Panc1 (cell line): ENCODE measurements at regions not wholly inside any gene's neighbourhood (a gene's known extent, or its start where the extent isn't known, plus 50 kb on each side); places are given as distances from the start of the nearest gene placed in this dataset.

Experiments used
- ATAC-seq: fragments of 200-7000 bp; cut with Tn5 transposase; 2 replicates; pipeline ENCODE4 v1.9.1; 2020; ENCODE audit warnings: mild to moderate bottlenecking, moderate library complexity
- BruUV-seq: library from RNA; stranded (reverse); fragments of 400-500 nt; replicated peaks from 2 replicates; lab custom pipeline; 2021; lab: Mats Ljungman, UMichigan
- CTCF ChIA-PET: fragments of 300-600 bp; sonication (Branson Sonifier 250); formaldehyde crosslinking; loops from one replicate; lab custom pipeline; 2022; ENCODE audit warnings: antibody characterized with exemption; lab: Charles Lee
- POLR2A ChIA-PET: fragments of 300-600 bp; sonication (Branson Sonifier 250); formaldehyde crosslinking; loops from one replicate; lab custom pipeline; 2022; ENCODE audit warnings: antibody characterized with exemption; lab: Charles Lee
- DNase-seq: peaks from one replicate; pipeline ENCODE4 v3.0.0-alpha.2; 2010; ENCODE audit warnings: low read depth, low spot score
- H3K27ac ChIP-seq: 2 replicates; pipeline ENCODE4 v1.5.1; 2011; ENCODE audit warnings: mild to moderate bottlenecking, low read length, inconsistent platforms
- H3K27me3 ChIP-seq: fragments of 200-500 bp; sonication (Bioruptor generic); 2 replicates; pipeline ENCODE4 v1.6.0; 2014; ENCODE audit warnings: low read length, inconsistent platforms; ENCODE audit not compliant: control insufficient read depth, insufficient read depth
- H3K36me3 ChIP-seq: fragments of 200-500 bp; sonication (Bioruptor generic); 2 replicates; pipeline ENCODE4 v1.5.1; 2014; ENCODE audit warnings: inconsistent platforms, mild to moderate bottlenecking, low read length, moderate library complexity; ENCODE audit not compliant: control insufficient read depth, insufficient read depth
- H3K4me1 ChIP-seq: 2 replicates; pipeline ENCODE4 v1.5.1; 2011; ENCODE audit warnings: inconsistent platforms, mild to moderate bottlenecking, low read length, moderate library complexity; ENCODE audit not compliant: control insufficient read depth, insufficient read depth
- H3K4me3 ChIP-seq, 2 experiments: 2 replicates each; pipeline ENCODE4 v1.5.1; 2011 to 2012; ENCODE audit warnings: low read depth in 2 of 2, low read length in 2 of 2, mild to moderate bottlenecking in 2 of 2, inconsistent platforms in 1 of 2, moderate library complexity in 1 of 2
- H3K9me3 ChIP-seq: fragments of 200-500 bp; sonication (Bioruptor generic); 2 replicates; pipeline ENCODE4 v1.5.1; 2014; ENCODE audit warnings: low read depth, mild to moderate bottlenecking, inconsistent platforms, low read length, moderate library complexity; ENCODE audit not compliant: control insufficient read depth, insufficient read depth
- POLR2AphosphoS5 ChIP-seq: IDR thresholded peaks from 2 replicates; pipeline ENCODE4 v1.6.1; 2012; ENCODE audit warnings: mild to moderate bottlenecking, low read depth, low read length, moderate library complexity
- SIN3A ChIP-seq: IDR thresholded peaks from 2 replicates; pipeline ENCODE4 v1.6.1; 2012; ENCODE audit warnings: low read depth, mild to moderate bottlenecking, low read length, moderate library complexity, borderline replicate concordance; ENCODE audit not compliant: insufficient read depth
- TCF7L2 ChIP-seq: IDR thresholded peaks from 2 replicates; pipeline ENCODE4 v1.6.1; 2011; ENCODE audit warnings: mild to moderate bottlenecking, low read depth, low read length, inconsistent platforms
- in situ Hi-C: cut with HindIII; loops from 2 replicates; pipeline ENCODE4 v1.10.0; 2016; ENCODE audit warnings: low sequenced_read_pairs, low pct_unique_long_range_greater_than_20kb
- intact Hi-C: fragments of 100-400 bp; cut with micrococcal nuclease; formaldehyde crosslinking; loops from one replicate; pipeline ENCODE4 v1.10.0; 2022; ENCODE audit not compliant: unreplicated experiment
- TF ChIP-seq, protein P1 (sequence below), 2 experiments: IDR thresholded peaks; 2 replicates each; pipeline ENCODE4 v1.6.1; 2011 to 2012; ENCODE audit warnings: low read depth in 2 of 2, control low read depth in 1 of 2, low read length in 1 of 2, mild to moderate bottlenecking in 1 of 2, moderate library complexity in 1 of 2; ENCODE audit not compliant: insufficient read depth in 1 of 2
- TF ChIP-seq, protein P2 (sequence below): fragments of 450-650 bp; IDR thresholded peaks from 2 replicates; pipeline ENCODE4 v1.5.1; 2017; ENCODE audit warnings: mild to moderate bottlenecking

DNA sequence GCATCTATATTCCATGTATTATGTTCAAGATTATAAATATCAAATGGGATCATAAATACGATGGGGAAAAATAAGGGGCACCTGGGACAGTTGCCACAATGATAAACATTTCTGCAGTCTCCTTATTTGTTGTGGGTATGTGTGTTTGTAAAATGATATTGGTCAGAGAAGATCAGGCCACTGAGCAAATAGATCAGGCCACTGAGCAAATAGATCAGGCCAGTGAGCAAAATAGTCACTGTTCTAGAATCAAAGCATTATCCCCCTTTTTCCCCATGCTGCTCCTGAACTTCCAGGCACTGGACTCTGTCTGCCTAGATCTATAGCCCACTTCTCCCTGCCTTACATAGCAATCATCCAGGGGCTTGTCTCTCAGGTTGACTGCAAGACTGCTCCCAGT is 599.8 kb upstream of the USP24 start:
- Histone ChIP-seq H3K27ac (no peak overlapping the region), H3K4me1 (no peaks in the 10 kb centered on the region), H3K4me3 (no peak overlapping the region), H3K9me3 (no peaks in the 10 kb centered on the region), H3K27me3 (no peaks in the 10 kb centered on the region), H3K36me3 (no peaks in the 10 kb centered on the region)
- intact Hi-C loops (no loop called here), in situ Hi-C loops (no loop called here)
- CTCF ChIA-PET = no interaction called here
- TF ChIP-seq, protein P1, sequence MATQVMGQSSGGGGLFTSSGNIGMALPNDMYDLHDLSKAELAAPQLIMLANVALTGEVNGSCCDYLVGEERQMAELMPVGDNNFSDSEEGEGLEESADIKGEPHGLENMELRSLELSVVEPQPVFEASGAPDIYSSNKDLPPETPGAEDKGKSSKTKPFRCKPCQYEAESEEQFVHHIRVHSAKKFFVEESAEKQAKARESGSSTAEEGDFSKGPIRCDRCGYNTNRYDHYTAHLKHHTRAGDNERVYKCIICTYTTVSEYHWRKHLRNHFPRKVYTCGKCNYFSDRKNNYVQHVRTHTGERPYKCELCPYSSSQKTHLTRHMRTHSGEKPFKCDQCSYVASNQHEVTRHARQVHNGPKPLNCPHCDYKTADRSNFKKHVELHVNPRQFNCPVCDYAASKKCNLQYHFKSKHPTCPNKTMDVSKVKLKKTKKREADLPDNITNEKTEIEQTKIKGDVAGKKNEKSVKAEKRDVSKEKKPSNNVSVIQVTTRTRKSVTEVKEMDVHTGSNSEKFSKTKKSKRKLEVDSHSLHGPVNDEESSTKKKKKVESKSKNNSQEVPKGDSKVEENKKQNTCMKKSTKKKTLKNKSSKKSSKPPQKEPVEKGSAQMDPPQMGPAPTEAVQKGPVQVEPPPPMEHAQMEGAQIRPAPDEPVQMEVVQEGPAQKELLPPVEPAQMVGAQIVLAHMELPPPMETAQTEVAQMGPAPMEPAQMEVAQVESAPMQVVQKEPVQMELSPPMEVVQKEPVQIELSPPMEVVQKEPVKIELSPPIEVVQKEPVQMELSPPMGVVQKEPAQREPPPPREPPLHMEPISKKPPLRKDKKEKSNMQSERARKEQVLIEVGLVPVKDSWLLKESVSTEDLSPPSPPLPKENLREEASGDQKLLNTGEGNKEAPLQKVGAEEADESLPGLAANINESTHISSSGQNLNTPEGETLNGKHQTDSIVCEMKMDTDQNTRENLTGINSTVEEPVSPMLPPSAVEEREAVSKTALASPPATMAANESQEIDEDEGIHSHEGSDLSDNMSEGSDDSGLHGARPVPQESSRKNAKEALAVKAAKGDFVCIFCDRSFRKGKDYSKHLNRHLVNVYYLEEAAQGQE (IDR thresholded peaks at IDR 0.05; ENCODE audit: insufficient read depth in 1 of 2, low read depth in 2 of 2, low read length in 1 of 2) = no peak
- TF ChIP-seq POLR2AphosphoS5 = no peak
- TF ChIP-seq, protein P2, sequence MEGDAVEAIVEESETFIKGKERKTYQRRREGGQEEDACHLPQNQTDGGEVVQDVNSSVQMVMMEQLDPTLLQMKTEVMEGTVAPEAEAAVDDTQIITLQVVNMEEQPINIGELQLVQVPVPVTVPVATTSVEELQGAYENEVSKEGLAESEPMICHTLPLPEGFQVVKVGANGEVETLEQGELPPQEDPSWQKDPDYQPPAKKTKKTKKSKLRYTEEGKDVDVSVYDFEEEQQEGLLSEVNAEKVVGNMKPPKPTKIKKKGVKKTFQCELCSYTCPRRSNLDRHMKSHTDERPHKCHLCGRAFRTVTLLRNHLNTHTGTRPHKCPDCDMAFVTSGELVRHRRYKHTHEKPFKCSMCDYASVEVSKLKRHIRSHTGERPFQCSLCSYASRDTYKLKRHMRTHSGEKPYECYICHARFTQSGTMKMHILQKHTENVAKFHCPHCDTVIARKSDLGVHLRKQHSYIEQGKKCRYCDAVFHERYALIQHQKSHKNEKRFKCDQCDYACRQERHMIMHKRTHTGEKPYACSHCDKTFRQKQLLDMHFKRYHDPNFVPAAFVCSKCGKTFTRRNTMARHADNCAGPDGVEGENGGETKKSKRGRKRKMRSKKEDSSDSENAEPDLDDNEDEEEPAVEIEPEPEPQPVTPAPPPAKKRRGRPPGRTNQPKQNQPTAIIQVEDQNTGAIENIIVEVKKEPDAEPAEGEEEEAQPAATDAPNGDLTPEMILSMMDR = no peak
- no peak for TF ChIP-seq TCF7L2
- no peak for TF ChIP-seq SIN3A
- no peak for ATAC-seq
- BruUV-seq = no TSS peak
- POLR2A ChIA-PET = no interaction called here
- DNase-seq = no peak

DNA sequence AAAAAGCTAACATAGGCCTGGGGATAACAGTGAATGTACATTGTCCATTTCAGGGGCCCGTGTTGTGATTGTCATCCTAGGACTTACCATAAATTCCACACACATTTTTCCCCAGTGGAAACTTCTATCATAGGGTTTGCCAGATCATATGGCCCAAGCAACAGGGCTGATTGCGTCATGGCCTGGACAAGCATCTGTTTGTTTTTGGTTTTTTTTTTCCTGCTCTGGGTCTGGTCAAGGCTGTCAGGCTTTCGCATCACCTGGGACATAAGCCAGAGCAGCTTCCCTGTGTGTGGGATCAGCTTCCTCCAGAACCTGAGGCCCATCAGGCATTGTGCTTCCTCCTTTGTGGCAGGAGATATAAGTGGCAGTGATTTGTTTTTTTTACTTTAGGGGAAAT is 598.5 kb upstream of the USP24 start:
- H3K4me3 ChIP-seq = no peak overlapping the region
- no peaks in the 10 kb centered on the region for H3K4me1 ChIP-seq
- no TSS peak for BruUV-seq
- in situ Hi-C loops (no loop called here), intact Hi-C loops (no loop called here)
- POLR2A ChIA-PET = interaction anchor here (0.6 kb wide), 1 partner anchor 202 kb away, joined by 8 read pairs; no protein-coding TSS in a partner anchor
- no peak overlapping the region for H3K27ac ChIP-seq
- CTCF ChIA-PET = no interaction called here
- no peak for TF ChIP-seq SIN3A
- TF ChIP-seq, protein P1 (IDR thresholded peaks at IDR 0.05; ENCODE audit: insufficient read depth in 1 of 2, low read depth in 2 of 2, low read length in 1 of 2) = no peak
- TF ChIP-seq, protein P2 = no peak
- TF ChIP-seq POLR2AphosphoS5 = no peak
- TF ChIP-seq TCF7L2 = no peak
- H3K36me3 ChIP-seq = no peaks in the 10 kb centered on the region
- no peak for ATAC-seq
- H3K9me3 ChIP-seq = no peaks in the 10 kb centered on the region
- no peak for DNase-seq
- H3K27me3 ChIP-seq = no peaks in the 10 kb centered on the region
